IPS-15b (cell line): ENCODE measurements at regions not wholly inside any gene's neighbourhood (a gene's known extent, or its start where the extent isn't known, plus 50 kb on each side); places are given as distances from the start of the nearest gene placed in this dataset.

Experiments
- H3K27me3 ChIP-seq: one replicate; pipeline ENCODE4 v1.6.1; 2013; ENCODE audit warnings: low read length; ENCODE audit not compliant: control insufficient read depth, insufficient read depth
- H3K36me3 ChIP-seq: one replicate; pipeline ENCODE4 v1.6.1; 2013; ENCODE audit warnings: low read length; ENCODE audit not compliant: control insufficient read depth, insufficient read depth
- H3K4me1 ChIP-seq: one replicate; pipeline ENCODE4 v1.6.1; 2013; ENCODE audit warnings: mild to moderate bottlenecking, low read length; ENCODE audit not compliant: control insufficient read depth, insufficient read depth
- H3K4me3 ChIP-seq: one replicate; pipeline ENCODE4 v1.5.1; 2013; ENCODE audit warnings: low read depth, low read length
- H3K9ac ChIP-seq: one replicate; pipeline ENCODE4 v1.6.1; 2013; ENCODE audit warnings: low read depth, mild to moderate bottlenecking, low read length
- H3K9me3 ChIP-seq: one replicate; pipeline ENCODE4 v1.6.1; 2013; ENCODE audit warnings: mild to moderate bottlenecking, low read length; ENCODE audit not compliant: control insufficient read depth, insufficient read depth

DNA sequence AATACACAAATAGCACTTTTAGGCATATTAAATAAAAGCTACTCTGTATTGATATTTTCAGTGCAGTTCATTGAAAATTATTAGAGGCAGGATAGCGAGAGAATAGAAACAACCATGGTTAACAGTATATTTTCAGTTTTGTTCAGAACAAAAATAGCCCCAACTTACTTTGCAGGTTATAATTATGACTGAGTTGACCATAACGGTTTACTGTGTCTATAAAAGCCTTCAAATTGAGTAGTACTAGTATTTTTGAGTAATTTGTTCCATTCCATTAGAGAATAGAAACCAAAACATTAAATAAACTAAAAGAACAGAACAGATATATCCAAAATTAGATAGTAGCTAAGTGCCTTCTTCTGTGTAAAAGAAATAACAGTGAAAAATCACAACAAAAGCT lies 1108.4 kb upstream of the PCDH20 start:
- Histone ChIP-seq H3K9me3 (no peaks in the 10 kb centered on the region), H3K4me3 (no peak overlapping the region), H3K27me3 (no peaks in the 10 kb centered on the region), H3K4me1 (no peaks in the 10 kb centered on the region), H3K9ac (no peak overlapping the region), H3K36me3 (no peaks in the 10 kb centered on the region)

- Histone ChIP-seq H3K27me3 (no peaks in the 10 kb centered on the region), H3K36me3 (no peaks in the 10 kb centered on the region), H3K4me1 (peaks cover 23% of the 10 kb centered on the region), H3K9me3 (no peaks in the 10 kb centered on the region), H3K9ac (no peak overlapping the region), H3K4me3 (no peak overlapping the region)
Measured at GRCh38 chr13:62512194-62513141, 1096.8 kb upstream of the PCDH20 start.

DNA sequence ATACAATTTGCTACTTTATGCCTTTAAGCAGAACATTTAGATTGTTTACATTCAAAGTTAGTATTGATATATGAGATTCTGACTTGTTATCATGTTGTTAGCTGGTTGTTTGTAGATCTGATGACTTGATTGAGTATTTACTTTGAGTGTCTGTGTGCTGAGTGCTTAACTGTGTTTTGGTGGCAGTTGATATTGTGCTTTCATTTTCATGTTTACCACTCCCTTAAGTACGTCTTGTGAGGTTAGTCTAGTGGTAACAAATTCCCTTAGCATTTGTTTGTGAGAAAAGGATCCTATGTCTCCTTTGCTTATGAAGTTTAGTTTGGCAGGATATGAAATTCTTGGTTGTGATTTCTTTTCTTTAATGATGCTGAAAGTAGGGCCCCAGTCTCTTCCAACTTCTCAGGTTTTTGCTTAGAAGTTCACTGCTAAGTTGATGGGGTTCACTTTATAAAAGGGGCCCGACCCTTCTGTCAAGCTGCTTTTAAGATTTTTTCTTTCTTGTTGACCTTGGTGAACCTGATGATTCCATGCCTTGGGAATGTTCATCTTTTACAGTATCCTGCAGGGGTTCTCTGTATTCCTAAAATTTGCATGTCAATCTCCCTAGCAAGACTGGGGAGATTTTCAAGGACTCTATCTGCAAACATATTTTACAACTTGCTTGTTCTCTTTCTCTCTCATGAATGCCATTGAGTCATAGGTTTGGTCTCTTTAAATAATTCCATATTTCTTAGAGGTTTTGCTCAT lies 1095.4 kb upstream of the PCDH20 start:
- Histone ChIP-seq H3K27me3 (no peaks in the 10 kb centered on the region), H3K4me1 (peaks cover 21% of the 10 kb centered on the region), H3K36me3 (no peaks in the 10 kb centered on the region), H3K9me3 (no peaks in the 10 kb centered on the region), H3K4me3 (no peak overlapping the region), H3K9ac (no peak overlapping the region)

GRCh38 chr13:62502588-62502987 lies 1086.9 kb upstream of the PCDH20 start:
- no peaks in the 10 kb centered on the region for H3K9me3 ChIP-seq
- no peak overlapping the region for H3K4me3 ChIP-seq
- H3K4me1 ChIP-seq, result no peaks in the 10 kb centered on the region
- H3K27me3 ChIP-seq, result no peaks in the 10 kb centered on the region
- no peak overlapping the region for H3K9ac ChIP-seq
- H3K36me3 ChIP-seq, result no peaks in the 10 kb centered on the region

DNA sequence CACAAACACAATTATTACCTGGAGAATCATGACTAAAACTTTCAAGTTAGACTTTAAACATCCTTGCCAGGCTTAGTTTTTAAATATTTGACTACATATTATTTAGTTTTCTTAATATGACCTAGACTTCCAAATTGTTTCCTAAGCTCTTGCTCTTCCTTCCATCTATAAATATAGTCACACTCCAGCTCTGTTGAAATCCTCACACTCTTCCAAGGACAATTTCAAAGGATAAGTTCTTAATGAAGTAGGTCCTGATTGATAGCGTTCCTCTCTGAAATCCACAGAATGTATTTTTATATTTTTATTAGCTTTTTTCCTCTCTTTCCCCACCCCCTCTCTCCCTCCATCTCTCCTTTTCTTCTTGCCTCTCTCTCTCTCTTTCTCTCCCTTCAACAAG lies 1074.1 kb upstream of the PCDH20 start:
- Histone ChIP-seq H3K27me3 (no peaks in the 10 kb centered on the region), H3K36me3 (no peaks in the 10 kb centered on the region), H3K4me1 (no peaks in the 10 kb centered on the region), H3K9ac (no peak overlapping the region), H3K4me3 (no peak overlapping the region), H3K9me3 (no peaks in the 10 kb centered on the region)

DNA sequence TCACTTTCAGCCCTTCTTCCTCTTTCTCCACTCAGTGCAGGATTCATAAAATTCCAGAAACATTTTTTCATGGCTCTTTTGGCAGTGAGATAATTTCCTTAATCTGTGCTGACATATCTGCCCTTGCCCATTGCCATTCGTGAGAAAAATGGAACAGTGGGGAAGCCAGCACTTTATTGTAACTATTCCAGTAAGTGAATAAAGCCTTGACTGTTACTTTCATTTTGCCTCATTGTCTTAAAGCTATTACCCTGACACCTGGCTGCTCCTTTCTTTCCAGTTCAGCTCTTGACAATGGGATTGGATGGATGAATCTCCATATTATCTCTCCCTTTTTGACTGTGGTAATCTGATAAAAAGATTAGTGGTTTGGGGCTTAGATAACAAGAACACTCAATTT lies 1068.1 kb upstream of the PCDH20 start:
- H3K9ac ChIP-seq, result no peak overlapping the region
- no peaks in the 10 kb centered on the region for H3K9me3 ChIP-seq
- no peaks in the 10 kb centered on the region for H3K27me3 ChIP-seq
- no peaks in the 10 kb centered on the region for H3K36me3 ChIP-seq
- no peak overlapping the region for H3K4me3 ChIP-seq
- H3K4me1 ChIP-seq, result peaks cover 4% of the 10 kb centered on the region

DNA sequence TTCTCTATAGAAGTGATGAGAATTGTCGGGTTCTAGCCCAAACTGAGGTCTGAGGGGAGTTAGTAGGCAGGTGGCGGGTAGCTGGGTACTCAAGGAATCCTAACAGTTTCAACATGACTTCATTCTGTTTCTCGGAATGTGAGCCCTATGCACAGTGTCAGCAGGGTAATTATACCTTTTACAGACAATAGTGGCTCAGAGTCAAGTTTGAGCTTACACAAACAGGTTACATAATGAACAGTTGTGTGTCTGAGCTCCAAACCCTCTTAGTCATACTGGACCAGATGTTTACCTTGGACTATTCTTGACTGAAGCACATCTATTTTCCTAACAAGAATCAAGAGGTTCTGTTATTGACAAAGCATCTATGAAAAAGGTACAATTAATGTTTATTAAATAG lies 1066.7 kb upstream of the PCDH20 start:
- H3K9ac ChIP-seq, result no peak overlapping the region
- H3K4me1 ChIP-seq, result peaks cover 4% of the 10 kb centered on the region
- H3K9me3 ChIP-seq, result no peaks in the 10 kb centered on the region
- no peaks in the 10 kb centered on the region for H3K36me3 ChIP-seq
- H3K4me3 ChIP-seq, result no peak overlapping the region
- H3K27me3 ChIP-seq, result no peaks in the 10 kb centered on the region

DNA sequence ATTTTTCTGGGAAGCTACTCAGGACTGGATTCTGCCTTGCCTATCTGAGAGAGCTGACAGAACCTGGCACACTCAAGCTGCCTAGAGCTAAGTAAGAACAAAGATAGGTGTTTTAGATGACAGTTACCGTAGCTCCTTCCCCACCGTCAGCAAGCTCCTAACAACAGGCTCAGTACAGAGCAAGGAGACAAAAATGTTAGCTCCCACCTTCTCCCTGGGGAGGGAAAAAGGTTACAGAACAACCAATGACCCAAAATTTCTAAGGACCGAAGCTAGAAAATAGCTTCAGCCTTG lies 1058.2 kb upstream of the PCDH20 start:
- Histone ChIP-seq H3K27me3 (no peaks in the 10 kb centered on the region), H3K9me3 (no peaks in the 10 kb centered on the region), H3K4me1 (peaks cover 10% of the 10 kb centered on the region), H3K36me3 (no peaks in the 10 kb centered on the region), H3K9ac (no peak overlapping the region), H3K4me3 (no peak overlapping the region)

GRCh38 chr13:62473190-62473943 lies 1057.7 kb upstream of the PCDH20 start:
- Histone ChIP-seq H3K9me3 (no peaks in the 10 kb centered on the region), H3K9ac (no peak overlapping the region), H3K4me1 (peaks cover 10% of the 10 kb centered on the region), H3K36me3 (no peaks in the 10 kb centered on the region), H3K27me3 (no peaks in the 10 kb centered on the region), H3K4me3 (no peak overlapping the region)

DNA sequence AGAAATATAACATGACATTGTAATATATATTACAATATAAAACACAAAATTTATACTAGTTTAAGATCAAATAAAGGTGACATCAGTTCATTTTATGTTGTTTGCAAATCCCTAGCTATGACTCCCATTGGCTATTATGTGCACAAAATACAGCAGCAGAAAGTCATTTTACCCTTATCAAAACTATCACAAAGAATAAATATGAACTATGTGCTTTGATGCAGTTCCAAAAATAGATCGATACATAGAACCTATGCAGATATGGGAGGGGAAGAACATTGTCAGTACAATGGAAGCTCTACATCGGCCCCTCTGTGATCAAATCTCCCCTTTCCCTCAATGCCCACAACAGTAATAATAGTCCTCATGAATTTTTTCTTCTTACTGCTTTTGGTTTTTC lies 1038.1 kb upstream of the PCDH20 start:
- H3K4me3 ChIP-seq, result no peak overlapping the region
- H3K9me3 ChIP-seq, result no peaks in the 10 kb centered on the region
- H3K36me3 ChIP-seq, result no peaks in the 10 kb centered on the region
- H3K9ac ChIP-seq, result no peak overlapping the region
- no peaks in the 10 kb centered on the region for H3K27me3 ChIP-seq
- no peaks in the 10 kb centered on the region for H3K4me1 ChIP-seq

DNA sequence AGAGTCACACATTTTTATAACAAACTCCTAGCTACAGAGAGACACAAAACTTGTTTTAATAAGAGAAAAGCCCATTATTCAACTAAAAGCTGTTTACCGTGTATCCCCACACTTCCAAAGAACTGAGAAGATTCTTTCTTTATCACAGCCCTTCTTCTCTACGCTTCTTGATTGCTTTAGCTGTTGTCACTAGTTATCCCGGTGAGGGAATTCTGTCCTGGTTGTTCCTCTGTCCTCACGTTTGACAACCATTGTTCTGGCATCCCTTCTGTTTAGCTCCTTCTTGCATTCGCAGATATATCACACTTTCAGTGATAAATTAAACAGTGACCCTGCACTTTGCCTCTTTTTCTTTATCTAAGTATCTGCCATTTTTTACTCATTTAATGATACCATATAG lies 1035.1 kb upstream of the PCDH20 start:
- Histone ChIP-seq H3K4me3 (no peak overlapping the region), H3K9ac (no peak overlapping the region), H3K4me1 (no peaks in the 10 kb centered on the region), H3K9me3 (no peaks in the 10 kb centered on the region), H3K36me3 (no peaks in the 10 kb centered on the region), H3K27me3 (no peaks in the 10 kb centered on the region)
